Mucosa of gallbladder (tissue), 1 donor: ENCODE measurements at regions not wholly inside any gene's neighbourhood (a gene's known extent, or its start where the extent isn't known, plus 50 kb on each side); places are given as distances from the start of the nearest gene placed in this dataset.
"Not testable (repeated sequence)": the region's sequence is repeated elsewhere in the genome, so short reads cannot be mapped to it uniquely, and the experiment has no call there.

Experiments used
- DNase-seq: peaks from one replicate; pipeline ENCODE4 v3.0.0-alpha.2; 2020; ENCODE audit warnings: low spot score
- donor health status: DM: no; HTN: no; CAD: no.

GRCh38 chrX:46165866-46166265 is 379.4 kb downstream of the ZNF674 start:
- no peak for DNase-seq

DNA sequence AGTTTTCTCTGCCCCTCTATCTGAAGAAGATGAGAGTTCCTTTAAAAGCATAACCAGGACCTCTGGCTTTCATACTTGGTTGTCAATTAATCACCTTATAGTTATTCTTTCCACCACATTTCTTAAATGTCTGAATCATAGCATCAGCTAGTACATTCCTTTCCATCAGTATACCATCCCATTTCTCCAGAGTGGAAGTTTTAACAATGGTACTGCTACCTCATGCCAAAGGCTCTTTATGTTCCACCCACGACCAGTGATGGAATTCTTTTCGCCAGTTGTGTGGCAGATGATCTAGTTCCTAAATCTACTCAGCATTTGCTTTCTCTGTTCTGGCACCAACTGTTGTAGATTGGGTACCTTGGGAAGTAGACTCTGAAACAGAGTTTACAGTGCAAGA is 379.8 kb downstream of the ZNF674 start:
- no peak for DNase-seq

- peak; percentile 23 for DNase-seq
Measured at GRCh38 chrX:46152756-46153155, 392.5 kb downstream of the ZNF674 start.

GRCh38 chrX:46151332-46151731 is 393.9 kb downstream of the ZNF674 start:
- DNase-seq, result not testable (repeated sequence)

DNA sequence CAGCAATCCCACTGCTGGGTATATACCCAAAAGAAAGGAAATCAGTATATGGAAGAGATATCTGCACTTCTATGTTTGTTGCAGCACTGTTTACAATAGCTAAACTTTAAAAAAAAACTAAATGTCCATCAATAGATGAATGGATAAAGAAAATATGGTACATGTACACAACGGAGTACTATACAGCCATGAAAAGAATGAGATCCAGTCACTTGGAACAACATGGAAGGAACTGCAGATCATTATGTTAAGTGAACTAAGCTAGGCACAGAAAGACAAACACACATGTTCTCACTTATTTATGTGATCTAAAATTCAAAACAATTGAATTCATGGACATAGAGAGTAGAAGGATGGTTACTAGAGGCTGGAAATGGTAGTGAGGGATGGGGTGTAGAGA is 400.7 kb downstream of the ZNF674 start:
- no peak for DNase-seq

- no peak for DNase-seq
Measured at GRCh38 chrX:46140272-46140671, 404.9 kb downstream of the ZNF674 start.

GRCh38 chrX:46130247-46130646 is 415.0 kb downstream of the ZNF674 start:
- DNase-seq, result no peak

GRCh38 chrX:46125111-46125510 is 420.1 kb downstream of the ZNF674 start:
- no peak for DNase-seq

DNA sequence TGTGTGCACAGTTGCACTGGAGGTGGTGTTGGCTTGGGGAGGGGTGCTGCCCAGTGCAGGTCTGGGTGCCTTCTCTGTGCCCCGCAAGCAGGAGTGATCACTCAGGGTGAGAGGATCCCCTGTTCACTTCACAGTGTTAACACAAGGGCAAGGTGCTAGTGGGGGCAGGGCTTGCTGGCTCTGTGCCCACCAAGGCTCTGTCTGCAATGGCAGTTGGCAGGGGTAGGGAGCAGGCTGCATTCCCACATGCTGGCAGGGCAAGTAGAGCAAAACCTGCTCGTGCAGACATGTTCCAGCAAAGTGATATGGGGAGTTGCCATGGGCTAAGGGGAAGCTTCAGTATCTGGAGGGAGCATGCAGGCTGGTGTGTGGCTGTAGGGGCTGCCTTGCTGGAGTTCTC is 428.0 kb downstream of the ZNF674 start:
- DNase-seq, result no peak

GRCh38 chrX:46087310-46087709 is 457.9 kb downstream of the ZNF674 start:
- DNase-seq, result not testable (repeated sequence)

GRCh38 chrX:46080121-46080520 is 465.1 kb downstream of the ZNF674 start:
- DNase-seq, result not testable (repeated sequence)

GRCh38 chrX:46072791-46073190 is 472.4 kb downstream of the ZNF674 start:
- DNase-seq, result no peak

DNA sequence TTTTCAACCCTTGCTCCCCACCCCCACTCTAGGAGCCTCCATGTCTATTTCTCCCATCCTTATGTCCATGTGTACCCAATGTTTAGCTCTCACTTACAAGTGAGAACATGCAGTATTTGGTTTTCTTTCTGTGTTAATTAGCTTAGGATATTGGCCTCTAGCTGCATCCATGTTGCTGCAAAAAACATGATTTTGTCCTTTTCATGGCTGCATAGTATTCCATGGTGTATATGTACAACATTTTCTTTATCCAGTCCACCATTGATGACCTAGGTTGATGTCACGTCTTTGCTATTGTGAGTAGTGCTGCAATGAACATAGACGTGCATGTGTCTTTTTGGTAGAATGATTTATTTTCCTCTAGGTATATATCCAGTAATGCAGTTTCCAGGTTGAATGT is 472.8 kb downstream of the ZNF674 start:
- no peak for DNase-seq

DNA sequence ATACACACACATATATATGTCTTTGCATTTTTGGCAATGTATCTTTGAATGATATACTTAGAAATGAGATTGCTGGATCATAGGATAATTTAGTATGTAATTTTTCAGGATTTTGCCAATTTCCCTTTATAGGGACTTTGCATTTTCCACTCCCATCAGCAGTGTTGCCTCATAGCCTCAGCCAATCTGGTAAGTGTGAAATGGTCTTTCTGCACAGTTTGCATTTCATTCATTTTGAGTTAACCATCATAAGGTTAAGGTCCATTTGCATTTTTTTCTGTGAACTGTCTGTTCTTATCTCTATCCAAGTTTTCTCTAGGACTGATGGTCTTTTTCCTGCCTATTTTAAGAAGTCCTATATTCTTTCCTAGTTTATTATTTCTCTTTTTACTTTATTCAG is 474.8 kb downstream of the ZNF674 start:
- no peak for DNase-seq

DNA sequence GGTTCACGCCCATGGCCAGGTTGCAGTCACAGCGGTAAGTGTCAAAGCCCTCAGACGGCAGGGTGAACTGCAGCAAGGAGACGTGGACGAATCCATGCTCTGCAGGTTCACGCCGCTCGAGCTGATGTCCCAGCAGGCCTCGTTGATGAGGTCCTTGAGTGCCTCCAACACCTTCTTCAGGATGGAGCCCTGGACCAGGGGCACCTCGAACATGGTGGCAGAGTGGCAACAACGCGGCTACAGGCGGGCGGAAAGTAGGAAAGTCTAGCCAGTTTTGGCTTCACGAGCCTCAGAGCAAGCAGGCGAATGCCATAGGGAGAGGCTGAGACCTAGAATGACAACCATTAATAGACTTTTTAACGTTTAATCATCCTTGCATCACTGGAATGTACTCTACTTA is 485.9 kb downstream of the ZNF674 start:
- no peak for DNase-seq

- DNase-seq, result no peak
Measured at GRCh38 chrX:46044486-46044885, 500.7 kb downstream of the ZNF674 start.

GRCh38 chrX:46040001-46040400 is 505.2 kb downstream of the ZNF674 start:
- DNase-seq, result no peak

DNA sequence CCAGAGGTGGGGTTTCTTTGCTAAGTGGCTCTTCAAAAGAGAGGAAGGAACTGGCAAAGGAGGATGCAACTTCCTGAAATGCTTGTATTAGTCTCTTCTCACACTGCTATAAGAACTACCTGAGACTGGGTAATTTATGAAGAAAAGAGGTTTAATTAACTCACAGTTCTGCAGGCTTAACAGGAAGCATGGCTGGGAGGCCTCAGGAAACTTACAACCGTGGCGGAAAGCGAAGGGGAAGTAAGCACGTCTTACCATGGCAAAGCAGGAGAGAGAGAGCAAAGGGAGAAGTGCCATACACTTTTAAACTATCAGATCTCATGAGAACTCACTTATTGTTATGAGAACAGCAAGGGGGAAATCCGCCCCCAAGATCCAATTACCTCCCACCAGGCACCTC is 505.7 kb downstream of the ZNF674 start:
- no peak for DNase-seq

DNA sequence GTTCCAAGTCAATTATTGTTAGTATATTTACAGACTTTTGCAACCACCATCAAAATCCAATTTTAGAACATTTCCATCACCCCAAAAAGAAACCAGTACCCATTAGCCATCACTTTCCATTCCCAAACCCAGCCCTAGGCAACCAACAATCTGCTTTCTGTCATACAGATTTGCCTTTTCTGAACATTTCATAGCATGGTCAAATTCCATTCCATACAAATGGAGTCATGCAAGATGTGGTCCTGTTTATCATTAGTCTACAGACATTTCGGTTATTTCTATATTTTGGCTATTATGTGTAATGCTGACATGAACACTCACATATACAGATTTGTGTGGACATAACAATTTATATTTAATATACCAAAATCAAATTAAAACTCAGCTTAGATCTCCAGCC is 508.7 kb downstream of the ZNF674 start:
- DNase-seq, result no peak

GRCh38 chrX:46034868-46035267 is 510.4 kb downstream of the ZNF674 start:
- no peak for DNase-seq

- no peak for DNase-seq
Measured at GRCh38 chrX:46029777-46030176, 515.4 kb downstream of the ZNF674 start.

- no peak for DNase-seq
Measured at GRCh38 chrX:46016296-46016695, 528.9 kb downstream of the ZNF674 start.

DNA sequence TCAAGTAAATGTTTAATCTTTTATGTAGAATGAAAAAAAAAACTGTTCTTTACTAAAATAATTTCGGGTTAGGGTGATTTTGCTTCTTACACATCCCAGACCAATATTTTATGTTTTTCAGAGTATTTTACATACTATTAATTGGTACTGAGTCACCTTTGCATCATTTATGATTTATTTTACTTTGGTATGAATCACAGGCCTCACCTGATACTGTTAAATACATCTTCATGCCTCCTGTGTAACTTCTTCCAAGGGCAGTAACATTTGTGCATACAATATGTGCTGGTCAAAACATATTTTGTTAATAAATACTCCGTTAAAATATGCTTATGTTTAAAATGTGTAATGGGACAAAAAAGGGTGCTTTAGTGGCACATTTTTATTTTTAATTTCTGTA is 529.6 kb downstream of the ZNF674 start:
- DNase-seq, result no peak

GRCh38 chrX:45992402-45993123 is 552.7 kb downstream of the ZNF674 start:
- DNase-seq, result no peak
